ENCODE measurements at regions not wholly inside any gene's neighbourhood (a gene's known extent, or its start where the extent isn't known, plus 50 kb on each side); places are given as distances from the start of the nearest gene placed in this dataset.

- no peak for DNase-seq (ENCODE audit: extremely low read depth, low read depth, low spot score)
These were observed 60.5 kb upstream of the IL15 start for GRCh38 chr4:141575884-141576283.

GRCh38 chr4:141576585-141577110, 59.7 kb upstream of the IL15 start:
- DNase-seq (ENCODE audit: extremely low read depth, low read depth, low spot score): no peak

GRCh38 chr4:141578451-141578850, 57.9 kb upstream of the IL15 start:
- no peak for DNase-seq (ENCODE audit: extremely low read depth, low read depth, low spot score)

- no peak for DNase-seq (ENCODE audit: extremely low read depth, low read depth, low spot score)
These were observed 55.9 kb upstream of the IL15 start for GRCh38 chr4:141580523-141580922.

All from glomerular endothelial cell (primary cell).